Activated naive CD8-positive, alpha-beta T cell (primary cell): ENCODE measurements at regions not wholly inside any gene's neighbourhood (a gene's known extent, or its start where the extent isn't known, plus 50 kb on each side); places are given as distances from the start of the nearest gene placed in this dataset.

ENCODE experiments used
- H3K27ac Mint-ChIP-seq: one replicate; pipeline ENCODE4 v1.8.0; 2021; ENCODE audit warnings: mixed read lengths
- H3K27me3 Mint-ChIP-seq: one replicate; pipeline ENCODE4 v1.8.0; 2021; ENCODE audit warnings: mixed read lengths
- H3K36me3 Mint-ChIP-seq: one replicate; pipeline ENCODE4 v1.8.0; 2021; ENCODE audit warnings: mixed read lengths
- H3K4me1 Mint-ChIP-seq: one replicate; pipeline ENCODE4 v1.8.0; 2021; ENCODE audit warnings: low read depth, mixed read lengths
- H3K4me3 Mint-ChIP-seq: one replicate; pipeline ENCODE4 v1.8.0; 2021; ENCODE audit warnings: mild to moderate bottlenecking, mixed read lengths
- H3K9me3 Mint-ChIP-seq: one replicate; pipeline ENCODE4 v1.8.0; 2021; ENCODE audit warnings: low read depth, mixed read lengths

DNA sequence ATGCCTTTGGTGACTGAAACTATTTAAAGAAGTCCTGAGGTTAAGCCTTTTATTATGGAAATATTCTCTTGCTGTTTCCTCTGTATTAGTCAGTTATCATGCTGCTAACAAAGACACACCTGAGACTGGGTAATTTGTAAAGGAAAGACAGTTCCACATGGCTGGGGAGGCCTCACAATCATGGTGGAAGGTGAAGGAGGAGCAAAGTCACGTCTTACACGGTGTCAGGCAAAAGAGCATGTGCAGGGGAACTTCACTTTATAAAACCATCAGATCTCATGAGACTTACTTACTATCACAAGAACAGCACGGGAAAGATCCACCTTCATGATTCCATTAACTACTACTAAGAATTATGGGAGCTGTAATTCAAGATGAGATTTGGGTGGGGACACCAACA lies 121.2 kb upstream of the GPR26 start:
- Mint-ChIP-seq H3K27ac (no peak overlapping the region), H3K4me1 (no peaks in the 10 kb centered on the region), H3K9me3 (peaks cover 11% of the 10 kb centered on the region), H3K36me3 (no peaks in the 10 kb centered on the region), H3K4me3 (no peak overlapping the region), H3K27me3 (peaks cover 25% of the 10 kb centered on the region)

DNA sequence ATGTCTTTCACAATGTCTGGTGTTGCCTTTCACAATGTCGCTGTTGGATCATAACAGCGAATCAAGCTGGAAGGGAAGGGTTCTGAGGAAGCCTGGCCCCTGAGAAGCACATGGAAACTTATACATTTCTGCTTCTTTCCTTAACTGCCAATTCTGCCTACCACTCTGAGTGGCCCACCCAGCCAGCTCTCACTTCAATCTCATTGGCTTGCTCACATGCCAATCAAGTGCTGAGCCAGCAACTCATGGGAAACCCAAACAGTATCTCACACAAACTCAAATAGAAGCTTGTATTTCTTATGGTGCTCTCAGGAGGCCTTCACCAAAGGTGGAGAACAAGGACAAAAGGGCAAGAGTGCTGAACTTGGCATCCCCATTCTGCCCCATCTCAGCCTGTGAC lies 117.4 kb upstream of the GPR26 start:
- H3K4me3 Mint-ChIP-seq = no peak overlapping the region
- no peaks in the 10 kb centered on the region for H3K4me1 Mint-ChIP-seq
- no peak overlapping the region for H3K27ac Mint-ChIP-seq
- H3K27me3 Mint-ChIP-seq = peaks cover 17% of the 10 kb centered on the region
- H3K9me3 Mint-ChIP-seq = peaks cover 7% of the 10 kb centered on the region
- H3K36me3 Mint-ChIP-seq = no peaks in the 10 kb centered on the region

GRCh38 chr10:123549761-123550454 lies 116.2 kb upstream of the GPR26 start:
- H3K27me3 Mint-ChIP-seq = peaks cover 15% of the 10 kb centered on the region
- peaks cover 2% of the 10 kb centered on the region for H3K9me3 Mint-ChIP-seq
- H3K4me1 Mint-ChIP-seq = no peaks in the 10 kb centered on the region
- no peak overlapping the region for H3K4me3 Mint-ChIP-seq
- no peak overlapping the region for H3K27ac Mint-ChIP-seq
- H3K36me3 Mint-ChIP-seq = no peaks in the 10 kb centered on the region

DNA sequence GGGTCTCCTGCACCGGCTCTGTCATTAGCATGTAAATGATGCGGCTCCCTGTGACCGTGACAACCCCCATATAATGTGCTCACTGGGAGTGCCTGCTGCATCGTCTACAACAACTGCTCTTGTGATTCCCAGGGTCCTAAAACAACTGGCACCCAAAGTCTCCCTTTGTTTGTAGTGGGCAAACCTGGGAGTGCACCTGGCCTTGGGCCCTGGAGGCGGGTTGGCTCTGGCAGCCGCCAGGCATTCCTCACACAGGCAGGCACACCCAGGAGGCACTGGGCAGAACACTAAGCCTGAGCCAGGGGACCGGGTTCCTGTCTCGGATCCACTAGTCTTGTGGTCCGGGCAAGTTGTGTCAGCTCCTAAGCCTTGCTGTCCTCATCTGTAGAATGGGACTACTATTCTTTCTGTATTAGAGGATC lies 115.5 kb upstream of the GPR26 start:
- Mint-ChIP-seq H3K36me3 (no peaks in the 10 kb centered on the region), H3K4me1 (no peaks in the 10 kb centered on the region), H3K9me3 (no peaks in the 10 kb centered on the region), H3K27me3 (peaks cover 12% of the 10 kb centered on the region), H3K27ac (no peak overlapping the region), H3K4me3 (no peak overlapping the region)

DNA sequence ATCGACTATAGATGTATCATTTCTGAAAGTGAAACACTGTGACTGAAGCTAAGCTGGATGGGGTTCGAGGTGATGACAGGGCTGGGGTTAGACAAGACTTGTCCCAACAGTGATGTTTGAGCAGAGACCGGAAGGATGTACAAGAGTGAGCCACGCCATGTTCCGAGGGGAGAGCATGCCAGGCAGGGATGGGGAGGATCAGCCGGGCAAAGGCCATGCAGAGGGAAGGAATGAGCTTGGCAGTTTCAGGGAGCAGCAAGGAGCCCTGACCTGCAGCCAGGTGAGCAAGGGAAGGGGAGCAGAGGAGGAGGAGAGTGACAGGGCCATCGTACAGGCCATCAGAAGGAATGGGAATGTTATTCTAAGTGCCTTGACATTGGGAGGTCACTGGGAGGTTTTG lies 114.9 kb upstream of the GPR26 start:
- H3K4me3 Mint-ChIP-seq = no peak overlapping the region
- no peaks in the 10 kb centered on the region for H3K36me3 Mint-ChIP-seq
- H3K9me3 Mint-ChIP-seq = no peaks in the 10 kb centered on the region
- H3K27me3 Mint-ChIP-seq = peaks cover 12% of the 10 kb centered on the region
- no peak overlapping the region for H3K27ac Mint-ChIP-seq
- no peaks in the 10 kb centered on the region for H3K4me1 Mint-ChIP-seq

DNA sequence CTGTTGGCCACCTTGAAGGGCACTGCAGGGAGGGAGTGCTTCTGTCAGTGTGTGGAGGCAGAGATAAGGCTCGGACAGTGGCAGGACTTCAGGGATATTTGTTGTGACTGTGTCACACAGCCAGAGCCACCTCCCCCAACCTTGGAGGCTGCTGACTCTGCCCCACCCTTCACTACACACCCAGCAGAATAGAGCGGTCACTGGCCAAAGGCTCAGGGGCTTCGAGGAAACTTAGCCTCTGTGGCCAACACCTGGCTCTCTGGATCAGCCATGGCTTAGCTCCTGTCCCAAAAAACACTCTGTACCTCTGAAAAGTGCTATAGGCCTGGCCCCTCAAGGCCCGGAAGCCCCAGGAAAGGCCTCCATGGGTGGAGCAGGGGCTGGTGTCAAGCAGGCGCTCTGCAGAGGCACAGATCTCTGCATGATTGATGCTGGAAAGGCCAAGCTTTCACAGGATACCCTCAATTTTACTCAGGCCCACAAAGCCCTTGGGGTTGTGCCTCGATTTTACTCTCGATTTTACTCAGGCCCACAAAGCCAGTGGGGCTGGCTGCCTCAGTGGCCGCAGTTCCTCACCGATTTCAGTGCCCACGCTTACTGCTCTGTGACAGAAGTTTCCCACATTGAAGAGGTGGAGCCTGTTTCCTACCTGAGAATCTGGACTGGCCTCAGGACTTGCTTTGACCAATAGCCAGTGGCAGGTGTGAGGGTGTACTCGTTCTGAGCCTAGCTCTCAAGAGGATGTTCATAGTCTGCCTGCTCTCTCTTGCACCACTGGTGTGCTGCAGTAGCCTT lies 113.2 kb upstream of the GPR26 start:
- no peak overlapping the region for H3K27ac Mint-ChIP-seq
- H3K4me1 Mint-ChIP-seq = no peaks in the 10 kb centered on the region
- H3K36me3 Mint-ChIP-seq = no peaks in the 10 kb centered on the region
- H3K27me3 Mint-ChIP-seq = peaks cover 8% of the 10 kb centered on the region
- H3K9me3 Mint-ChIP-seq = no peaks in the 10 kb centered on the region
- no peak overlapping the region for H3K4me3 Mint-ChIP-seq

GRCh38 chr10:123553810-123554430 lies 112.2 kb upstream of the GPR26 start:
- no peaks in the 10 kb centered on the region for H3K4me1 Mint-ChIP-seq
- no peak overlapping the region for H3K4me3 Mint-ChIP-seq
- H3K27me3 Mint-ChIP-seq = peaks cover 8% of the 10 kb centered on the region
- H3K27ac Mint-ChIP-seq = no peak overlapping the region
- H3K9me3 Mint-ChIP-seq = no peaks in the 10 kb centered on the region
- no peaks in the 10 kb centered on the region for H3K36me3 Mint-ChIP-seq

- no peak overlapping the region for H3K27ac Mint-ChIP-seq
- no peak overlapping the region for H3K4me3 Mint-ChIP-seq
- H3K4me1 Mint-ChIP-seq = no peaks in the 10 kb centered on the region
- peaks cover 9% of the 10 kb centered on the region for H3K27me3 Mint-ChIP-seq
- no peaks in the 10 kb centered on the region for H3K9me3 Mint-ChIP-seq
- H3K36me3 Mint-ChIP-seq = no peaks in the 10 kb centered on the region
These were observed 111.5 kb upstream of the GPR26 start for GRCh38 chr10:123554656-123555055.

- H3K4me1 Mint-ChIP-seq = no peaks in the 10 kb centered on the region
- H3K4me3 Mint-ChIP-seq = no peak overlapping the region
- H3K36me3 Mint-ChIP-seq = no peaks in the 10 kb centered on the region
- H3K27ac Mint-ChIP-seq = no peak overlapping the region
- peaks cover 8% of the 10 kb centered on the region for H3K27me3 Mint-ChIP-seq
- H3K9me3 Mint-ChIP-seq = no peaks in the 10 kb centered on the region
These were observed 110.5 kb upstream of the GPR26 start for GRCh38 chr10:123555616-123556015.

DNA sequence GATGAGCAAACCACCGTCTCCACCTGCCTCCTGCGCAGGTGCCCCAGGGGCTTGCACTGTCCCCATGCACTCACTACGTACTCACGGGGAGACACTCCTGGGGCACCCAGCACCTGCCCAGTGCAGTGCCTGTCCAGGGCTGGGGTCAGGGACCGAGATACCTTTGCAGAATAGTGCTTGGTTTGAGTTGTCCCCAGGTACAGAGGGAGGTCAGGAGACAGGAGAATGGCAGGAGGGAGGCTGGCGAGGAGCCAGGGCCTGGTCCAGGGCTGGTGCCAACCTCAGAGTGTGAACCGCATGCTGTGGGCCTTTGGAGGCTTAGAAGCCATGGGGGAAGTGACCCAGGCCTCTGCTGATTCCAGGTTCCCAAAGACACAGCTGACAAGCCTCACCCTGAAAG lies 110.1 kb upstream of the GPR26 start:
- Mint-ChIP-seq H3K9me3 (no peaks in the 10 kb centered on the region), H3K27me3 (peaks cover 7% of the 10 kb centered on the region), H3K27ac (no peak overlapping the region), H3K4me3 (no peak overlapping the region), H3K4me1 (no peaks in the 10 kb centered on the region), H3K36me3 (no peaks in the 10 kb centered on the region)

- Mint-ChIP-seq H3K27ac (no peak overlapping the region), H3K9me3 (no peaks in the 10 kb centered on the region)
These were observed 109.4 kb upstream of the GPR26 start for GRCh38 chr10:123556736-123557135.

GRCh38 chr10:123557366-123558108 lies 108.6 kb upstream of the GPR26 start:
- Mint-ChIP-seq H3K9me3 (no peaks in the 10 kb centered on the region), H3K4me3 (no peak overlapping the region), H3K27me3 (peaks cover 3% of the 10 kb centered on the region), H3K4me1 (no peaks in the 10 kb centered on the region), H3K36me3 (no peaks in the 10 kb centered on the region), H3K27ac (no peak overlapping the region)

More at GRCh38 chr10:123556736-123557135, 109.4 kb upstream of the GPR26 start:
- no peak overlapping the region for H3K4me3 Mint-ChIP-seq
- no peaks in the 10 kb centered on the region for H3K4me1 Mint-ChIP-seq
- no peaks in the 10 kb centered on the region for H3K36me3 Mint-ChIP-seq
- peaks cover 3% of the 10 kb centered on the region for H3K27me3 Mint-ChIP-seq

- Mint-ChIP-seq H3K4me1 (no peaks in the 10 kb centered on the region), H3K27me3 (peaks cover 3% of the 10 kb centered on the region), H3K9me3 (no peaks in the 10 kb centered on the region), H3K27ac (no peak overlapping the region), H3K4me3 (no peak overlapping the region), H3K36me3 (no peaks in the 10 kb centered on the region)
These were observed 107.5 kb upstream of the GPR26 start for GRCh38 chr10:123558651-123559050.

GRCh38 chr10:123559066-123559822 lies 106.9 kb upstream of the GPR26 start:
- no peak overlapping the region for H3K4me3 Mint-ChIP-seq
- no peaks in the 10 kb centered on the region for H3K9me3 Mint-ChIP-seq
- no peaks in the 10 kb centered on the region for H3K4me1 Mint-ChIP-seq
- no peaks in the 10 kb centered on the region for H3K36me3 Mint-ChIP-seq
- peaks cover 3% of the 10 kb centered on the region for H3K27me3 Mint-ChIP-seq
- no peak overlapping the region for H3K27ac Mint-ChIP-seq
